NB4 (cell line): ENCODE measurements at regions not wholly inside any gene's neighbourhood (a gene's known extent, or its start where the extent isn't known, plus 50 kb on each side); places are given as distances from the start of the nearest gene placed in this dataset.

Experiments
- DNase-seq: peaks from one replicate; pipeline ENCODE4 v3.0.0; 2010; ENCODE audit warnings: low read depth
- H3K4me3 ChIP-seq: one replicate; pipeline ENCODE4 v1.5.1; 2011; ENCODE audit warnings: mild to moderate bottlenecking, low read depth, low read length, moderate library complexity
- CTCF ChIP-seq: IDR thresholded peaks from one replicate; pipeline ENCODE4 v1.5.1; 2012; ENCODE audit warnings: low read depth, low read length
- MAX ChIP-seq: IDR thresholded peaks from 2 replicates; pipeline ENCODE4 v1.6.1; 2011; ENCODE audit warnings: low read depth, low read length
- MYC ChIP-seq: IDR thresholded peaks from 2 replicates; pipeline ENCODE4 v1.6.1; 2011; ENCODE audit warnings: low read depth, low read length
- POLR2A ChIP-seq: IDR thresholded peaks from 2 replicates; pipeline ENCODE4 v1.6.1; 2011; ENCODE audit warnings: mild to moderate bottlenecking; ENCODE audit not compliant: insufficient read length; ENCODE audit errors: extremely low read depth

GRCh38 chr14:22474730-22475351 is 114.2 kb downstream of the DAD1 start:
- TF ChIP-seq MYC (0 out of 2 replicates have a peak, but pooled peaks have one; percentile 10), POLR2A (peak; percentile 16), CTCF (no peak), MAX (no peak; the same call in 1 of the 2 replicates)
- peak; percentile 66 for DNase-seq
- peak overlapping the region; percentile 37 for H3K4me3 ChIP-seq

- DNase-seq = peak; percentile 90
- TF ChIP-seq MAX (peak; percentile 9; the same call in 1 of the 2 replicates), CTCF (peak; percentile 58), POLR2A (no peak), MYC (no peak)
Observed at GRCh38 chr14:22472935-22473854, 115.8 kb downstream of the DAD1 start.

GRCh38 chr14:22472466-22472865 is 116.6 kb downstream of the DAD1 start:
- no peak overlapping the region for H3K4me3 ChIP-seq
- TF ChIP-seq MAX (no peak), CTCF (no peak), POLR2A (no peak), MYC (no peak)
- DNase-seq = no peak

More at GRCh38 chr14:22472935-22473854, 115.8 kb downstream of the DAD1 start:
- H3K4me3 ChIP-seq = peak overlapping the region; percentile 19

- DNase-seq = peak; percentile 69
- H3K4me3 ChIP-seq = no peak overlapping the region
- TF ChIP-seq MAX = no peak
- TF ChIP-seq CTCF = peak; percentile 30
Observed at GRCh38 chr14:22471545-22472121, 117.4 kb downstream of the DAD1 start.

GRCh38 chr14:22469538-22470303 is 119.3 kb downstream of the DAD1 start:
- H3K4me3 ChIP-seq = no peak overlapping the region
- no peak for DNase-seq
- TF ChIP-seq MAX (no peak), CTCF (no peak), POLR2A (no peak), MYC (no peak)
